K562 (cell line): ENCODE measurements at regions not wholly inside any gene's neighbourhood (a gene's known extent, or its start where the extent isn't known, plus 50 kb on each side); places are given as distances from the start of the nearest gene placed in this dataset.

Source experiments
- ATAC-seq: fragments of 200-7000 bp; cut with Tn5 transposase; 3 replicates; pipeline ENCODE4 v1.9.1; 2020; ENCODE audit warnings: moderate library complexity
- BruUV-seq: library from RNA; stranded (reverse); fragments of 400-500 nt; replicated peaks from 2 replicates; lab custom pipeline; 2021; lab: Mats Ljungman, UMichigan
- CTCF ChIA-PET: fragments of 300-600 bp; formaldehyde crosslinking; extraction: SDS; loops from one replicate; lab custom pipeline; 2021; ENCODE audit warnings: low intra/inter-chr PET ratio; lab: Yijun Ruan, JAX
- POLR2A ChIA-PET: fragments of 300-600, 350-650 bp; sonication (Branson Sonifier 250); formaldehyde crosslinking; extraction: SDS; loops from one replicate; lab custom pipeline; 2021; ENCODE audit warnings: antibody characterized with exemption, inconsistent platforms; lab: Yijun Ruan, JAX
- DNase-seq, 4 experiments: peaks; one replicate each; pipeline versions ENCODE4 v3.0.0 to v3.0.0-alpha.2; 2011 to 2018; ENCODE audit warnings: low spot score in 3 of 4, mixed read lengths in 3 of 4; ENCODE audit errors: extremely low read depth in 1 of 4
- FAIRE-seq: peaks from 2 replicates; lab custom pipeline; 2011; peaks lifted over from hg19 to GRCh38; lab: Jason Lieb, UNC
- H2AFZ ChIP-seq: 2 replicates; pipeline ENCODE4 v1.6.0; 2011; ENCODE audit warnings: low read depth, low read length, control low read depth, inconsistent platforms
- H3K27ac ChIP-seq: fragments of 200-600 bp; 3 replicates; pipeline ENCODE4 v1.8.0; 2011; ENCODE audit warnings: low read depth, mild to moderate bottlenecking, control low read depth, inconsistent platforms, low read length, moderate library complexity, mixed read lengths; ENCODE audit errors: extremely low read depth
- H3K27me3 ChIP-seq, 2 experiments: fragments of 300-600 bp in 1 of 2; 2 replicates in 1 of 2; 3 replicates in 1 of 2; pipeline versions ENCODE4 v1.6.0 to v1.8.0; 2011; ENCODE audit warnings: inconsistent platforms in 2 of 2, low read length in 2 of 2, mild to moderate bottlenecking in 1 of 2, mixed read lengths in 1 of 2, moderate library complexity in 1 of 2; ENCODE audit not compliant: control insufficient read depth in 2 of 2, insufficient read depth in 2 of 2
- H3K36me3 ChIP-seq: fragments of 300-600 bp; 3 replicates; pipeline ENCODE4 v1.8.0; 2011; ENCODE audit warnings: mild to moderate bottlenecking, low read length, inconsistent platforms; ENCODE audit not compliant: control insufficient read depth, insufficient read depth
- H3K4me1 ChIP-seq, 2 experiments: fragments of 200-600 bp in 1 of 2; replicated peaks in 1 of 2; 2 replicates in 1 of 2; 3 replicates in 1 of 2; pipeline versions ENCODE4 v1.5.1 to v1.8.0; 2011; ENCODE audit warnings: inconsistent platforms in 2 of 2, low read length in 2 of 2, mild to moderate bottlenecking in 1 of 2, mixed read lengths in 1 of 2, moderate library complexity in 1 of 2; ENCODE audit not compliant: control insufficient read depth in 2 of 2, insufficient read depth in 2 of 2
- H3K4me2 ChIP-seq: 2 replicates; pipeline ENCODE4 v1.6.1; 2011; ENCODE audit warnings: low read length, control low read depth, inconsistent platforms, mixed read lengths; ENCODE audit not compliant: insufficient read depth
- H3K4me3 ChIP-seq: fragments of 200-600 bp; sonication (generic), shearing (Covaris generic); 2 replicates; pipeline ENCODE4 v1.5.1; 2016; ENCODE audit warnings: control low read depth, inconsistent platforms
- H3K79me2 ChIP-seq: fragments of 200-600 bp; 3 replicates; pipeline ENCODE4 v1.8.0; 2011; ENCODE audit warnings: low read length, inconsistent platforms; ENCODE audit not compliant: control insufficient read depth, insufficient read depth
- H3K9ac ChIP-seq, 2 experiments: 2 replicates each; pipeline versions ENCODE4 v1.6.0 to v1.6.1; 2011; ENCODE audit warnings: low read depth in 2 of 2, low read length in 2 of 2, control low read depth in 1 of 2, inconsistent platforms in 1 of 2, mild to moderate bottlenecking in 1 of 2, mixed read lengths in 1 of 2; ENCODE audit not compliant: insufficient read depth in 1 of 2
- H3K9me1 ChIP-seq: one replicate; pipeline ENCODE4 v1.6.0; 2011; ENCODE audit warnings: inconsistent platforms, mild to moderate bottlenecking, low read length, moderate library complexity; ENCODE audit not compliant: control insufficient read depth, insufficient read depth
- H3K9me3 ChIP-seq: replicated peaks from 2 replicates; pipeline ENCODE4 v1.5.1; 2011; ENCODE audit warnings: low read depth, low read length, inconsistent platforms; ENCODE audit not compliant: control insufficient read depth, insufficient read depth
- H4K20me1 ChIP-seq: replicated peaks from 2 replicates; pipeline ENCODE4 v1.6.1; 2011; ENCODE audit warnings: low read length, inconsistent platforms, mixed read lengths; ENCODE audit not compliant: control insufficient read depth, insufficient read depth
- EHMT2 ChIP-seq: fragments of 450-650 bp; IDR thresholded peaks from 2 replicates; pipeline ENCODE4 v1.6.1; 2018; ENCODE audit warnings: antibody characterized with exemption
- FOXM1 ChIP-seq, 2 experiments: fragments of 450-650 bp in 1 of 2; sonication (generic) in 1 of 2; formaldehyde crosslinking in 1 of 2; IDR thresholded peaks; 2 replicates each; pipeline versions ENCODE4 v1.6.1 to v1.9.0; 2017 to 2022; ENCODE audit warnings: low read depth in 2 of 2, mild to moderate bottlenecking in 2 of 2, missing genetic modification reagents in 1 of 2, moderate library complexity in 1 of 2
- HCFC1 ChIP-seq: IDR thresholded peaks from 2 replicates; pipeline ENCODE4 v1.6.1; 2012; ENCODE audit warnings: low read depth, low read length, improper control_type of control experiment
- HEY1 ChIP-seq: fragments of 250-450 bp; sonication (Bioruptor Pico); IDR thresholded peaks from 2 replicates; pipeline ENCODE4 v1.5.0; 2020; ENCODE audit warnings: mild to moderate bottlenecking, moderate library complexity, borderline replicate concordance
- NR2C1 ChIP-seq, 2 experiments: fragments of 450-650 bp; IDR thresholded peaks; 2 replicates each; pipeline ENCODE4 v1.6.1; 2017; ENCODE audit warnings: mild to moderate bottlenecking in 2 of 2, antibody characterized with exemption in 1 of 2, inconsistent platforms in 1 of 2, missing compliant biosample characterization in 1 of 2, missing genetic modification characterization in 1 of 2
- ZNF140 ChIP-seq: fragments of 250-450 bp; sonication (Bioruptor Pico); IDR thresholded peaks from 2 replicates; pipeline ENCODE4 v1.8.0; 2021; ENCODE audit warnings: moderate library complexity, mild to moderate bottlenecking, inconsistent platforms
- ZNF316 ChIP-seq: fragments of 450-650 bp; IDR thresholded peaks from 2 replicates; pipeline ENCODE4 v1.6.1; 2016
- ZNF445 ChIP-seq: fragments of 250-450 bp; sonication (Bioruptor Pico); IDR thresholded peaks from 2 replicates; pipeline ENCODE4 v1.4.0; 2020; ENCODE audit warnings: low read depth, mild to moderate bottlenecking, moderate library complexity
- WGBS: fragments of 100-300 bp; shearing (Covaris generic); methylation state at CpG from one replicate; pipeline ENCODE4 v1.1.6; 2016; ENCODE audit warnings: low coverage, mixed read lengths; ENCODE audit not compliant: insufficient coverage; ENCODE audit errors: missing lambda C conversion rate; 5-methylcytosine and 5-hydroxymethylcytosine counted together
- in situ Hi-C: fragments of 300-500 bp; cut with MboI; formaldehyde crosslinking; loops from 4 replicates; pipeline ENCODE4 v1.15.0; 2018; ENCODE audit warnings: inconsistent platforms, mixed read lengths
- intact Hi-C: fragments of 100-400 bp; cut with micrococcal nuclease; formaldehyde crosslinking; loops from 2 replicates; pipeline ENCODE4 v1.14.2; 2022

DNA sequence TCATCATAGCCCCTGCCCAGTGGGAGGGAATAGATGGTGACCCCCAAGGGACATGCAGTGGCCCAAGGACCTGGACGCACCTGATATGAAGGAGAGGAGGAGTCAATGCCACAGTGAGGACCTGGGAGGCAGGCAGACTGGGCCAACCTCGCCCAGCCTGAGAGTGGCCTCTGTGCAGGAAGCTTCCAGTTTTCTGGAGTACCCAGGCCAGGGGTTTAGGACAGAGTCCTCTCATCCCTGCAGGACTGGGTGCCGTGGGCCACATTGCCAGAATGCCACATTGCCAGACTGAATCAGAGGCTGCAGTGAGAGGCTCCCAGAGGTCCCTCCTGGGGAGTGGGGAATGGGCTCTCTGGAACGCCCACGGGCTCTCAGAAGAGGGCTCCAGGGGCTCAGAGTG, 82.9 kb upstream of the VSTM2B start:
- Histone ChIP-seq H3K4me1 (no peaks in the 10 kb centered on the region), H3K27ac (no peak overlapping the region), H3K9ac (no peak overlapping the region), H3K4me3 (no peak overlapping the region), H2AFZ (no peak overlapping the region), H3K79me2 (no peaks in the 10 kb centered on the region), H3K4me2 (no peak overlapping the region), H3K9me1 (no peaks in the 10 kb centered on the region), H3K36me3 (no peaks in the 10 kb centered on the region), H4K20me1 (no peaks in the 10 kb centered on the region), H3K9me3 (no peaks in the 10 kb centered on the region), H3K27me3 (no peaks in the 10 kb centered on the region; a peak in 1 of 5 replicates)
- ChIA-PET POLR2A (interaction anchor here (0.7 kb wide), 1 partner anchor 69 kb away, joined by 3 read pairs; no protein-coding TSS in a partner anchor), CTCF (no interaction called here)
- 0% methylated on average over 5 of the region's 5 CpGs for WGBS
- ATAC-seq (no peak), DNase-seq (no peak), FAIRE-seq (no peak)
- intact Hi-C loops = no loop called here
- no TSS peak for BruUV-seq
- TF ChIP-seq HEY1 (CRISPR knock-in tag) (no peak), HCFC1 (no peak), NR2C1 (IDR thresholded peaks at IDR 0.05) (no peak), NR2C1 (tag; IDR thresholded peaks at IDR 0.05) (no peak), FOXM1 (IDR thresholded peaks at IDR 0.05; ENCODE audit: low read depth) (no peak), FOXM1 (CRISPR knock-in tag; IDR thresholded peaks at IDR 0.05; ENCODE audit: low read depth) (no peak), EHMT2 (no peak), ZNF140 (no peak)
- in situ Hi-C loops = no loop called here

DNA sequence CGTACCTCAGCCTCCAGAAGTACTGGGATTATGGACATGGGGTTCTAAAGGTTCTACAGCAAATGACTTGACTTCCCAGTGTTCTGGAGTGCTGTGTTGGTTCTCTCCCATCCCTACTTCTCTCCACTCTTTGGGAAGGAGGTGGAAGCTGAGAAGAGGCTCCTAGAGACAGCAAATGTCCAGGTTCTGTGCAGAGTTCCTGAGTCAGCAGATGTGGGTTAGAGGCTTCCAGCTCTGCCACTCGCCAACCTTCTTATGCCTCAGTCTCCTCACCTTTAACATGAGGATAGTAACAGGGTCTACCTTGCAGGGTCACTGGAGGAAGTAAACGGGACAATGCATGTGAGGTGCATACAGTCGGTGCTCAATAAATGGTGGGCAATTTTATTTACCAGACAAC, 80.5 kb upstream of the VSTM2B start:
- Histone ChIP-seq H3K27me3 (no peaks in the 10 kb centered on the region; a peak in 1 of 5 replicates), H4K20me1 (no peaks in the 10 kb centered on the region), H3K79me2 (no peaks in the 10 kb centered on the region), H3K9me1 (no peaks in the 10 kb centered on the region), H3K4me2 (no peak overlapping the region), H3K4me3 (no peak overlapping the region), H3K4me1 (no peaks in the 10 kb centered on the region), H2AFZ (no peak overlapping the region), H3K9me3 (no peaks in the 10 kb centered on the region), H3K9ac (no peak overlapping the region), H3K36me3 (no peaks in the 10 kb centered on the region), H3K27ac (no peak overlapping the region)
- in situ Hi-C loops (no loop called here), intact Hi-C loops (no loop called here)
- ChIA-PET CTCF (no interaction called here), POLR2A (interaction anchor here (0.8 kb wide), 1 partner anchor 161 kb away, joined by 3 read pairs; the partner anchor contains the start of gene POP4)
- TF ChIP-seq ZNF316 = peak; percentile 26; the same call in 1 of the 2 replicates
- TF ChIP-seq ZNF445 (CRISPR knock-in tag) = no peak
- DNase-seq = no peak
- no peak for FAIRE-seq
- ATAC-seq = no peak
- BruUV-seq = no TSS peak
- 0% methylated on average over 4 of the region's 4 CpGs for WGBS
